Ishikawa (cell line): ENCODE measurements at regions not wholly inside any gene's neighbourhood (a gene's known extent, or its start where the extent isn't known, plus 50 kb on each side); places are given as distances from the start of the nearest gene placed in this dataset.

Experiments
- EGR1 ChIP-seq: IDR thresholded peaks from 2 replicates; pipeline ENCODE4 v1.6.1; 2012
- EP300 ChIP-seq: IDR thresholded peaks from 2 replicates; pipeline ENCODE4 v1.6.1; 2012; ENCODE audit warnings: borderline replicate concordance
- NFIC ChIP-seq: IDR thresholded peaks from 2 replicates; pipeline ENCODE4 v1.6.1; 2012
- TAF1 ChIP-seq: IDR thresholded peaks from 2 replicates; pipeline ENCODE4 v1.6.1; 2012; ENCODE audit warnings: low read depth, mild to moderate bottlenecking
- TEAD4 ChIP-seq: IDR thresholded peaks from 2 replicates; pipeline ENCODE4 v1.6.1; 2012
- YY1 ChIP-seq: IDR thresholded peaks from 2 replicates; pipeline ENCODE4 v1.6.1; 2012; ENCODE audit warnings: low read depth
- TF ChIP-seq, protein P1 (sequence below): IDR thresholded peaks from 2 replicates; pipeline ENCODE4 v1.6.1; 2012
- TF ChIP-seq, protein P2 (sequence below): IDR thresholded peaks from 2 replicates; pipeline ENCODE4 v1.6.1; 2012; ENCODE audit warnings: low read depth, mild to moderate bottlenecking

DNA sequence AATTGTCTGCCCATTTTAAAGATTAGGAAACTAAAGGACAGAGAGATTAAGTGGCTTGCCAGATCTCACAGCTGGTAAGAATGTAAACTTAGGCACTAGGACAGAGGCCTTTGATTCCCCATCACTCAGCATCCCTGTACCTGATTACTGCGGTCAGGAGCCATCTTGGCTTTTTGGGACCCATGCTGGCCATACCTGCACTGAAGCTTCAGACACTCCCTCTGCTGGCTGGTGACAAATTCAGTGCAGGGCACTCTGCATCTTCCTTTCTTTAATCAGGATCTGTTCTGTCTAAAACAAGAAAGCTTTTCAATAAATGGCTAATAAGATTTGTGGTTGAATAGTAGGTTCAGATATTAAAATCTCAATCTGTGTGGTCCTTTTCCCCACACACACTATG, 215.5 kb upstream of the RORB start:
- TF ChIP-seq, protein P1, sequence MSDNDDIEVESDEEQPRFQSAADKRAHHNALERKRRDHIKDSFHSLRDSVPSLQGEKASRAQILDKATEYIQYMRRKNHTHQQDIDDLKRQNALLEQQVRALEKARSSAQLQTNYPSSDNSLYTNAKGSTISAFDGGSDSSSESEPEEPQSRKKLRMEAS: no peak
- TF ChIP-seq EP300 (no peak), EGR1 (no peak), TAF1 (no peak), TEAD4 (no peak), YY1 (no peak), NFIC (no peak)
- TF ChIP-seq, protein P2, sequence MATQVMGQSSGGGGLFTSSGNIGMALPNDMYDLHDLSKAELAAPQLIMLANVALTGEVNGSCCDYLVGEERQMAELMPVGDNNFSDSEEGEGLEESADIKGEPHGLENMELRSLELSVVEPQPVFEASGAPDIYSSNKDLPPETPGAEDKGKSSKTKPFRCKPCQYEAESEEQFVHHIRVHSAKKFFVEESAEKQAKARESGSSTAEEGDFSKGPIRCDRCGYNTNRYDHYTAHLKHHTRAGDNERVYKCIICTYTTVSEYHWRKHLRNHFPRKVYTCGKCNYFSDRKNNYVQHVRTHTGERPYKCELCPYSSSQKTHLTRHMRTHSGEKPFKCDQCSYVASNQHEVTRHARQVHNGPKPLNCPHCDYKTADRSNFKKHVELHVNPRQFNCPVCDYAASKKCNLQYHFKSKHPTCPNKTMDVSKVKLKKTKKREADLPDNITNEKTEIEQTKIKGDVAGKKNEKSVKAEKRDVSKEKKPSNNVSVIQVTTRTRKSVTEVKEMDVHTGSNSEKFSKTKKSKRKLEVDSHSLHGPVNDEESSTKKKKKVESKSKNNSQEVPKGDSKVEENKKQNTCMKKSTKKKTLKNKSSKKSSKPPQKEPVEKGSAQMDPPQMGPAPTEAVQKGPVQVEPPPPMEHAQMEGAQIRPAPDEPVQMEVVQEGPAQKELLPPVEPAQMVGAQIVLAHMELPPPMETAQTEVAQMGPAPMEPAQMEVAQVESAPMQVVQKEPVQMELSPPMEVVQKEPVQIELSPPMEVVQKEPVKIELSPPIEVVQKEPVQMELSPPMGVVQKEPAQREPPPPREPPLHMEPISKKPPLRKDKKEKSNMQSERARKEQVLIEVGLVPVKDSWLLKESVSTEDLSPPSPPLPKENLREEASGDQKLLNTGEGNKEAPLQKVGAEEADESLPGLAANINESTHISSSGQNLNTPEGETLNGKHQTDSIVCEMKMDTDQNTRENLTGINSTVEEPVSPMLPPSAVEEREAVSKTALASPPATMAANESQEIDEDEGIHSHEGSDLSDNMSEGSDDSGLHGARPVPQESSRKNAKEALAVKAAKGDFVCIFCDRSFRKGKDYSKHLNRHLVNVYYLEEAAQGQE: no peak
